Small intestine (tissue), 7 donors: ENCODE measurements at regions not wholly inside any gene's neighbourhood (a gene's known extent, or its start where the extent isn't known, plus 50 kb on each side); places are given as distances from the start of the nearest gene placed in this dataset.

ENCODE experiments used
- DNase-seq, 2 donors: peaks; one replicate each; pipeline versions ENCODE4 v3.0.0 to v3.0.0-alpha.2; 2013
- FAIRE-seq: peaks from 2 replicates; lab custom pipeline; 2012; peaks lifted over from hg19 to GRCh38; lab: Jason Lieb, UNC
- H3K27ac ChIP-seq, 3 donors: one replicate each; pipeline ENCODE4 v1.5.1; 2013; ENCODE audit warnings: low read length in 2 of 3, mild to moderate bottlenecking in 2 of 3, control low read depth in 1 of 3, inconsistent platforms in 1 of 3, low read depth in 1 of 3, moderate library complexity in 1 of 3
- H3K27me3 ChIP-seq, 3 donors: one replicate each; pipeline ENCODE4 v1.6.1; 2013; ENCODE audit warnings: low read length in 3 of 3, inconsistent platforms in 1 of 3; ENCODE audit not compliant: control insufficient read depth in 3 of 3, insufficient read depth in 3 of 3
- H3K36me3 ChIP-seq, 3 donors: one replicate each; pipeline ENCODE4 v1.6.1; 2013; ENCODE audit warnings: low read length in 3 of 3, inconsistent platforms in 1 of 3, low read depth in 1 of 3, mild to moderate bottlenecking in 1 of 3, moderate library complexity in 1 of 3; ENCODE audit not compliant: control insufficient read depth in 3 of 3, insufficient read depth in 2 of 3
- H3K4me1 ChIP-seq, 3 donors: one replicate each; pipeline ENCODE4 v1.6.1; 2013; ENCODE audit warnings: low read length in 2 of 3, inconsistent platforms in 1 of 3, low read depth in 1 of 3, mild to moderate bottlenecking in 1 of 3, moderate library complexity in 1 of 3; ENCODE audit not compliant: control insufficient read depth in 3 of 3, insufficient read depth in 2 of 3
- H3K4me3 ChIP-seq, 3 donors: one replicate each; pipeline ENCODE4 v1.5.1; 2013; ENCODE audit warnings: low read length in 3 of 3, control low read depth in 1 of 3, inconsistent platforms in 1 of 3, low read depth in 1 of 3, mild to moderate bottlenecking in 1 of 3, moderate library complexity in 1 of 3
- H3K9me3 ChIP-seq, 2 donors: one replicate each; pipeline ENCODE4 v1.6.1; 2013; ENCODE audit warnings: low read depth in 1 of 2, low read length in 1 of 2; ENCODE audit not compliant: control insufficient read depth in 2 of 2, insufficient read depth in 1 of 2
- WGBS, 3 donors: extraction: QIAGEN DNeasy Blood & Tissue Kit; methylation state at CpG; one replicate each; pipeline ENCODE4 v1.1.7; 2013; 5-methylcytosine and 5-hydroxymethylcytosine counted together
- donor health status: healthy with polysubstance abuse.
- donor health status: control.
- donor health status: control.
- donor health status: Bipolar disorder and iron deficiency.
- donor health status: healthy.

DNA sequence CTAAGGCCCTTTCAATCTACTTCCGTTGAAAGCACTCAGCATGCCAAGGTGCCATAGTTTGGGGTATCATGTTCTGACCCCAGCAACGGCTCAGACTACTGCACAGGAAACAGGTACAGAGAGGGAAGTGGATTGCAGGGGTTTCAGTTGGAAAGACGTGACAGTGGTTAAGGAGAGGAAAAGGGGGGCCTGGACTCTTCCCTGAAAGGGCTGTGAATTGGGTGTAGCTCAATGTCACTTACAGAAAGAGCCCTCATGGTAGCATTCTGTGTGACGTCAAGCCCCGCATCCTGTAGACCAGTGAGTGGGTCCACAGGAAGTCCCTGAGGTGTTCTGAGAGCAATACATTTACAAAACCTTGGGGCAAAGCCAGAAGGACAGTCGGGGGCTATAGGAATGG lies 121.5 kb upstream of the GYPC start:
- DNase-seq (no peak), FAIRE-seq (no peak)
- Histone ChIP-seq H3K9me3 (no peaks in the 10 kb centered on the region), H3K4me3 (no peak overlapping the region), H3K36me3 (no peaks in the 10 kb centered on the region), H3K27me3 (no peaks in the 10 kb centered on the region), H3K27ac (no peak overlapping the region), H3K4me1 (no peaks in the 10 kb centered on the region)
- 58 to 78% (median 67%) methylated on average over 6 of the region's 6 CpGs for WGBS, 3 donors

DNA sequence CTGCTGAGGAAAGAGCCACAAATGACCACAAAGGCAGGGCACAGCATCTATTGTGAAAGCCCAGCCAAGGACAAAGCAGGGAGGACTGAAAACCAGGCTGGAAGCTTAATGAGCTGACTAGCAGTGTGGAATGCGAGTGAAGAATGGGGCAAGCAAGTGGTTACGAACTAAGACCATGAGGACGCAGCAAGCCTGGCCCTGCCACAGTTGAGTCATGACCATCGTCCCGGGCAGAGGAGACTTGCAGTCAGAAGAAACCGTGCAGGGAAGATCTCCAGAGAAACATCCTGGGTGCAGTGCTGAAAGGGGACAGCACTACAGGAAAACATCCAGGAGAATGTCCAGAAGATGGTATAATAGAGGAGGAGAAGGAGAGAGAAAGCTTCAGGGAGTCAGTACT lies 120.5 kb upstream of the GYPC start:
- Histone ChIP-seq H3K4me1 (no peaks in the 10 kb centered on the region), H3K27ac (no peak overlapping the region), H3K4me3 (no peak overlapping the region), H3K27me3 (no peaks in the 10 kb centered on the region), H3K36me3 (no peaks in the 10 kb centered on the region), H3K9me3 (no peaks in the 10 kb centered on the region)
- no peak for FAIRE-seq
- DNase-seq, result no peak
- 86 to 92% (median 91%) methylated on average over 6 of the region's 6 CpGs for WGBS, 3 donors

DNA sequence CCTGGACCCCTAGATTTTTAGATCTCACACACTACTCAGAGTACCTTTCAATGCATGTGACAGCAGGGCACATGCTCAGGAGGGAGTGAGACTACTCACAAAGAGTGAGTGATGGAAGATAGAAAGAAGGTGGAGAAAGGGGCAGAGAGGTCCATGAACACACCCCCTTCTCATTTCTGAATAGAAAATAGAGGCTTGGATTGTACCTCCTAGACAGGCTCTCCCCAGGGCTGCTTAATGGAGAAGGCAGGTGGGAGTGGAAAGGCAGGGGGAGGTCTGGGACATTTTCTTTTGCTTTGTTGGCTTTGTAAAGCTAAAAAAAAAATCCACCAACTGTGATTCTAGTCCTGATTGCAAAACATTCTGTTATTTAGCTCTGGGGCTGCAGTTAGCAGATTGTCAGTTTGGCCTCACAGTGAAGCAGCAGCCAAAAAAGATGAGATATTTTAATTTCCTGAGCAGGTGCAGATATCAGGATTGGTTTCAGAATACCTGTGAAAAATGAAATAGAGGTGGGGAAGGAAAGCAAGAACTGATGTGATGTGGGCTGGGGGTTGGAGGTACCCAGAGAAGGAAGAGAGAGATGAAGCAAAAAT lies 119.3 kb upstream of the GYPC start:
- DNase-seq (no peak), FAIRE-seq (no peak)
- Histone ChIP-seq H3K36me3 (no peaks in the 10 kb centered on the region), H3K4me1 (no peaks in the 10 kb centered on the region), H3K27ac (no peak overlapping the region), H3K27me3 (no peaks in the 10 kb centered on the region), H3K9me3 (no peaks in the 10 kb centered on the region), H3K4me3 (no peak overlapping the region)

DNA sequence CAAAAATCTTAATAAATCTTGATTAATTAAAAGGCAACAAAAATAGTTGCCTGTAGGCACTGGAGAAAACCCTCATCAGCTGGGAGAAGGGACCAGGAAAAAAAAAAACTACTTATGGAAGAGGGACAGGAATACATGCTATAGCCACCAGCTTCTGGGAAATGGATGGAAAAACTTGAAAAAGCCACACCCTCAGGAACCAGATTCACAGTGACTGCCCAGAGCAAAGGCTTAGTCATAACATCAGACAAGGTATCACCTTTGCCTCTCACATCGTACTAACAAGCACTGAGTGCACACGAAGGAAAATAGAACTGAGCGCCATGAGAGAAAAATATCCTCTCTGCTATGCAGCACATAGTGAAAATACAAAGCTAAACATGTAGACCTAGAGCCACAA lies 116.9 kb upstream of the GYPC start:
- H3K27ac ChIP-seq, result no peak overlapping the region
- H3K9me3 ChIP-seq, result no peaks in the 10 kb centered on the region
- no peaks in the 10 kb centered on the region for H3K27me3 ChIP-seq
- H3K36me3 ChIP-seq, result no peaks in the 10 kb centered on the region
- 66 to 83% (median 81%) methylated on average over 3 of the region's 3 CpGs for WGBS, 3 donors
- FAIRE-seq, result no peak
- H3K4me1 ChIP-seq, result no peaks in the 10 kb centered on the region
- H3K4me3 ChIP-seq, result no peak overlapping the region
- no peak for DNase-seq

DNA sequence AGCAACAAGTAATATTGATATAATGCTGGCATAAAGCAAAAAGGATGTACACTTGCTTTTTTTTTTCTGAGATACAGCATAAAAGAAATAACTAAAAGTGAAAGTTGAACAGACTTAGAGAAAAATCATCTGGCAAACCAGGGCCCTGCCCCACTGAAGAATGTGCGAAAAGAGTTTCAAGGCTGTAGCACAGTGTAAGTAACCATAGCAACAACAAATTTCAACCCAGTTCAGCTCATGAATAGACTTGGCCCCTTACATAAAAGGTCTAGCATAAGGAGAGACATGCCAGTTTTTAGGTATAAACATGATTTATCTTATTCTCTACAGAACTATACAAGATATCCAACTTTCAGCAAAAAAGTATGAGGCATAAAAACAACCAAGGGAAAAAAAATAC lies 113.7 kb upstream of the GYPC start:
- DNase-seq (no peak), FAIRE-seq (no peak)
- H3K27ac ChIP-seq, result no peak overlapping the region
- peaks cover 0 to 2% (median 0%) of the 10 kb centered on the region in 3 donors for H3K27me3 ChIP-seq
- no peak overlapping the region for H3K4me3 ChIP-seq
- WGBS, 3 donors, result 91 to 97% (median 93%) methylated on average over 1 of the region's 1 CpG
- H3K9me3 ChIP-seq, result no peaks in the 10 kb centered on the region
- no peaks in the 10 kb centered on the region for H3K4me1 ChIP-seq
- no peaks in the 10 kb centered on the region for H3K36me3 ChIP-seq

DNA sequence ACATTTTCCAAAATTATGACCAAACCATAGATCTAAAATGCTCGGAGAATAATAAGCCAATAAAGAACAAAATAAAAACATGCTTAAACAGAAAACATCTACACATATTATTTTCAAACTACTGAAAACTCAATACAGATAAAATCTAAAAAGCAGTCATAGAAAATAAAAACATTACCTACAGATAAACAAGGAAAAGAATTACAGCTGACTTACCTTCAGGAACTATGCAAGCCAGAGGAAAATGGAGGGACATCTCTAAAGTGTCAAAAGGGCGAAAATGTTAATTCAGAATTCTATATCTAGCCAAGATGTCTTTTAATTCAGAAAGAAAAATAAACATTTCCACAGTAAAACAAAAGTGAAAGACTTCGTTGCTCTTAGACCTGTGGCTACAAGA lies 112.9 kb upstream of the GYPC start:
- H3K4me1 ChIP-seq, result no peaks in the 10 kb centered on the region
- no peaks in the 10 kb centered on the region for H3K9me3 ChIP-seq
- no peaks in the 10 kb centered on the region for H3K36me3 ChIP-seq
- no peak overlapping the region for H3K27ac ChIP-seq
- FAIRE-seq (no peak), DNase-seq (no peak)
- WGBS, 3 donors, result 59 to 77% (median 73%) methylated on average over 3 of the region's 3 CpGs
- no peak overlapping the region for H3K4me3 ChIP-seq
- peaks cover 0 to 2% (median 0%) of the 10 kb centered on the region in 3 donors for H3K27me3 ChIP-seq

DNA sequence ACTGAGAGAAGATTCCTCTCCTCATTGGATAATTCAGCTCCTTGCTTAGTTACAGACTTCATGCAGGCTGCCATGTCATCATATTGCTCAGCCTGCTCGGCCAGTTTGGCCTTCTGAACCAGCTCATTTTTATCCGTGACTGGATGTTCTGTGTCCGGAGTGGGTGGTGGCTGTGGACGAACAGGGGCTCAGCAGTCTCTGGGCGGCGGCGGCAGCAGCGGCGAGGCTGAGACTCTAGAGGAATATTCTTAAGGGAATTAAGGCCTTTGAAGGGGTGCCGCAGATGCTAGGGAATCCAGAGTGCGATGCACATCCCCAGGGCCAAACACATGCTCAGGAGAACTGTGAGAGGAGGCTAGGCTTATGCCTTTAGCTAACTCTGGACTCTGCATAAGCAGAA lies 97.9 kb upstream of the GYPC start:
- no peaks in the 10 kb centered on the region for H3K9me3 ChIP-seq
- WGBS, 3 donors, result 89 to 92% (median 90%) methylated on average over 11 of the region's 11 CpGs
- no peaks in the 10 kb centered on the region for H3K4me1 ChIP-seq

DNA sequence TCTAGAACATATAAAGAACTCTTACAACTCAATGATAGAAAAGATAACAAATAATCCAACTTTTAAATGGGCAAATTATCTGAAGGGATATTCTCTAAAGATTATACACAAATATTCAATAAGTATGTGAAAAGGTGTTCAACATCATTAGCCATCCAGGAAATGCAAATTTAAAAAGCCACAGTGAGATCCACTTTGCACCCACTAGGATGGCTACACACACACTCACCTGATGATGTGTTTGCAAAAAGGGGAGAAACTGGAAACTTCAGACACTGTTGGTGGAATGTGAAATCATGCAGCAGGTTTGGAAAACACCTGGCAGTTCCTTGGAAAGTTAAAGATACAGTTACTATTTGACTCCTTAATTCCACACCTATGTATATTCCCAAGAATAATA lies 87.2 kb upstream of the GYPC start:
- Histone ChIP-seq H3K36me3 (no peaks in the 10 kb centered on the region), H3K4me1 (no peaks in the 10 kb centered on the region), H3K27me3 (no peaks in the 10 kb centered on the region), H3K27ac (no peak overlapping the region), H3K9me3 (no peaks in the 10 kb centered on the region), H3K4me3 (no peak overlapping the region)
- DNase-seq, result no peak
- no peak for FAIRE-seq

More for the DNA sequence above, 97.9 kb upstream of the GYPC start:
- no peaks in the 10 kb centered on the region for H3K27me3 ChIP-seq
- no peak overlapping the region for H3K4me3 ChIP-seq
- FAIRE-seq, result no peak
- H3K36me3 ChIP-seq, result no peaks in the 10 kb centered on the region
- H3K27ac ChIP-seq, result no peak overlapping the region
- no peak for DNase-seq

DNA sequence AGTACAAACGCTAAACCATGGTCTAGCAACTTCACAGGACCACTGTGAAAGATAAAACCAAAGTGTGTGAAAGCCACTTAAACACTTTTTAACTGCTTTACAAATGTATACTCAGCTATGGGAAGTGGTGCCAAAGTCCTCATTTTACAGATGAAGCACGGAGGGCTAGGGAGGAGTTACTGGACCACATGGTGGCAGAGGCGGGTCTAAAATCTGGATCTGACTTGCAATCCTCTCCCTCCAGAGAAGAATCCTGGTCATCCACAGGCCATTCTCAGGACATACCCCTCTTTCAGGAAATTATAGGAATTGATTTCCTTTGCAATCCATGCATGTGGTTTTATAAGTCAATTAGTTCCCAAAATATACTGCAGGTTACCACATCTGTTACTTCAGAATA lies 84.6 kb upstream of the GYPC start:
- DNase-seq (no peak), FAIRE-seq (no peak)
- H3K27ac ChIP-seq, result no peak overlapping the region
- no peaks in the 10 kb centered on the region for H3K36me3 ChIP-seq
- no peaks in the 10 kb centered on the region for H3K27me3 ChIP-seq
- H3K9me3 ChIP-seq, result no peaks in the 10 kb centered on the region
- H3K4me1 ChIP-seq, result no peaks in the 10 kb centered on the region
- WGBS, 3 donors, result 27 to 43% (median 39%) methylated on average over 3 of the region's 3 CpGs
- no peak overlapping the region for H3K4me3 ChIP-seq
